Prostate gland (tissue), 2 donors: ENCODE measurements at regions not wholly inside any gene's neighbourhood (a gene's known extent, or its start where the extent isn't known, plus 50 kb on each side); places are given as distances from the start of the nearest gene placed in this dataset.

Source experiments
- DNase-seq: peaks from one replicate; pipeline ENCODE4 v3.0.0-alpha.2; 2019; ENCODE audit warnings: low spot score
- H3K27ac ChIP-seq, 2 donors: fragments of 200-600 bp; sonication (generic); 2 replicates each; pipeline ENCODE4 v1.5.1; 2017 to 2019
- H3K27me3 ChIP-seq: fragments of 200-600 bp; sonication (generic); replicated peaks from 2 replicates; pipeline ENCODE4 v1.5.1; 2019; ENCODE audit not compliant: insufficient read depth
- H3K36me3 ChIP-seq, 2 donors: fragments of 200-600 bp; sonication (generic); 1 replicate in 1 of 2; 2 replicates in 1 of 2; pipeline versions ENCODE4 v1.5.1 to v1.8.1; 2017 to 2019
- H3K4me1 ChIP-seq: fragments of 200-600 bp; sonication (generic); replicated peaks from 2 replicates; pipeline ENCODE4 v1.5.1; 2019
- H3K4me3 ChIP-seq, 2 donors: fragments of 200-600 bp; sonication (generic); 2 replicates each; pipeline ENCODE4 v1.5.1; 2017 to 2019
- H3K9me3 ChIP-seq: fragments of 200-600 bp; sonication (generic); 2 replicates; pipeline ENCODE4 v1.5.1; 2017
- CTCF ChIP-seq, 4 experiments: fragments of 200-600 bp in 2 of 4; fragments of 450-650 bp in 2 of 4; sonication (generic) in 2 of 4; IDR thresholded peaks; 1 replicate in 3 of 4; 2 replicates in 1 of 4; pipeline ENCODE4 v1.5.1; 2016 to 2019; ENCODE audit warnings: antibody characterized with exemption in 4 of 4, mild to moderate bottlenecking in 2 of 4, moderate library complexity in 2 of 4
- POLR2A ChIP-seq: fragments of 450-650 bp; IDR thresholded peaks from one replicate; pipeline ENCODE4 v1.6.1; 2016; ENCODE audit warnings: antibody characterized with exemption, mild to moderate bottlenecking
- POLR2AphosphoS5 ChIP-seq: sonication (generic); formaldehyde crosslinking; IDR thresholded peaks from one replicate; pipeline ENCODE4 v1.6.1; 2017; ENCODE audit warnings: antibody characterized with exemption
- WGBS: methylation state at CpG from one replicate; pipeline ENCODE4 v1.1.5; 2018; 5-methylcytosine and 5-hydroxymethylcytosine counted together
- intact Hi-C: fragments of 100-400 bp; cut with DNase I; formaldehyde crosslinking; loops from one replicate; pipeline ENCODE4 v1.14.2; 2022

- Histone ChIP-seq H3K9me3 (no peaks in the 10 kb centered on the region), H3K27ac (no peak overlapping the region), H3K4me3 (no peak overlapping the region), H3K36me3 (no peaks in the 10 kb centered on the region), H3K4me1 (no peaks in the 10 kb centered on the region), H3K27me3 (no peaks in the 10 kb centered on the region)
- no peak for DNase-seq
- TF ChIP-seq CTCF (IDR thresholded peaks at IDR 0.05) (no peak), POLR2A (no peak), POLR2AphosphoS5 (no peak)
- 26% methylated on average over 1 of the region's 1 CpG for WGBS
- intact Hi-C loops = no loop called here
Observed at GRCh38 chr5:162638849-162639248, 571.3 kb downstream of the GABRG2 start.

- H3K9me3 ChIP-seq = no peaks in the 10 kb centered on the region
- H3K27ac ChIP-seq = no peak overlapping the region
- 55% methylated on average over 4 of the region's 4 CpGs for WGBS
- no peak overlapping the region for H3K4me3 ChIP-seq
- no peaks in the 10 kb centered on the region for H3K4me1 ChIP-seq
- TF ChIP-seq CTCF (IDR thresholded peaks at IDR 0.05) (no peak), POLR2AphosphoS5 (no peak), POLR2A (no peak)
- no peaks in the 10 kb centered on the region for H3K36me3 ChIP-seq
- intact Hi-C loops = no loop called here
- H3K27me3 ChIP-seq = no peaks in the 10 kb centered on the region
- DNase-seq = no peak
Observed at GRCh38 chr5:162641142-162641813, 573.7 kb downstream of the GABRG2 start.

- intact Hi-C loops = no loop called here
Observed at GRCh38 chr5:162654661-162655405, 587.3 kb downstream of the GABRG2 start.

GRCh38 chr5:162657076-162657475, 589.5 kb downstream of the GABRG2 start:
- Histone ChIP-seq H3K27me3 (no peaks in the 10 kb centered on the region), H3K4me1 (no peaks in the 10 kb centered on the region), H3K36me3 (no peaks in the 10 kb centered on the region), H3K9me3 (no peaks in the 10 kb centered on the region), H3K27ac (no peak overlapping the region), H3K4me3 (no peak overlapping the region)
- intact Hi-C loops = no loop called here
- WGBS = 60% methylated on average over 3 of the region's 3 CpGs
- TF ChIP-seq CTCF (IDR thresholded peaks at IDR 0.05) (no peak), POLR2AphosphoS5 (no peak), POLR2A (no peak)
- DNase-seq = no peak

More at GRCh38 chr5:162654661-162655405, 587.3 kb downstream of the GABRG2 start:
- TF ChIP-seq POLR2A = no peak
- TF ChIP-seq CTCF (IDR thresholded peaks at IDR 0.05) = no peak
- no peak for TF ChIP-seq POLR2AphosphoS5
- no peaks in the 10 kb centered on the region for H3K4me1 ChIP-seq
- H3K36me3 ChIP-seq = no peaks in the 10 kb centered on the region
- H3K27me3 ChIP-seq = no peaks in the 10 kb centered on the region
- no peak overlapping the region for H3K4me3 ChIP-seq
- no peak for DNase-seq
- H3K27ac ChIP-seq = no peak overlapping the region
- 52% methylated on average over 1 of the region's 1 CpG for WGBS
- H3K9me3 ChIP-seq = no peaks in the 10 kb centered on the region

- no peaks in the 10 kb centered on the region for H3K9me3 ChIP-seq
- H3K4me1 ChIP-seq = no peaks in the 10 kb centered on the region
- intact Hi-C loops = no loop called here
- no peaks in the 10 kb centered on the region for H3K27me3 ChIP-seq
- H3K27ac ChIP-seq = no peak overlapping the region
- no peak overlapping the region for H3K4me3 ChIP-seq
- WGBS = 56% methylated on average over 3 of the region's 3 CpGs
- DNase-seq = no peak
- no peaks in the 10 kb centered on the region for H3K36me3 ChIP-seq
- TF ChIP-seq CTCF (IDR thresholded peaks at IDR 0.05) (no peak), POLR2A (no peak), POLR2AphosphoS5 (no peak)
Observed at GRCh38 chr5:162664846-162665245, 597.3 kb downstream of the GABRG2 start.
